ENCODE measurements at regions not wholly inside any gene's neighbourhood (a gene's known extent, or its start where the extent isn't known, plus 50 kb on each side); places are given as distances from the start of the nearest gene placed in this dataset.

- H3K4me1 Mint-ChIP-seq (ENCODE audit: low read depth, unreplicated experiment): no peaks in the 10 kb centered on the region
- no peak for DNase-seq
- H3K4me1 ChIP-seq: no peaks in the 10 kb centered on the region
- H3K27me3 Mint-ChIP-seq (ENCODE audit: insufficient read depth, unreplicated experiment): peaks cover 25% of the 10 kb centered on the region
- no peak overlapping the region for H3K4me3 Mint-ChIP-seq (ENCODE audit: unreplicated experiment)
- no peaks in the 10 kb centered on the region for H3K9me3 ChIP-seq
- BruUV-seq (replicated peaks): no TSS peak
- H3K9me3 Mint-ChIP-seq (ENCODE audit: unreplicated experiment): no peaks in the 10 kb centered on the region
- POLR2A ChIA-PET: no interaction called here
- no peak for TF ChIP-seq CTCF (IDR thresholded peaks at IDR 0.05; ENCODE audit: insufficient read depth in 1 of 2, low read depth in 1 of 2, low read length in 1 of 2, severe bottlenecking in 1 of 2, unreplicated experiment in 1 of 2)
- H3K27me3 ChIP-seq (replicated peaks; ENCODE audit: control insufficient read depth, insufficient read depth, low read length): no peaks in the 10 kb centered on the region
- no peak overlapping the region for H3K4me3 ChIP-seq (ENCODE audit: low read depth, low read length)
- no peaks in the 10 kb centered on the region for H3K36me3 ChIP-seq (ENCODE audit: control insufficient read depth, insufficient read depth, low read length)
- intact Hi-C loops (cut with micrococcal nuclease; ENCODE audit: unreplicated experiment): no loop called here
- H3K36me3 Mint-ChIP-seq (ENCODE audit: insufficient read depth, unreplicated experiment): no peaks in the 10 kb centered on the region
- no peak overlapping the region for H3K27ac Mint-ChIP-seq (ENCODE audit: unreplicated experiment)
- CTCF ChIA-PET: no interaction called here
Measured at GRCh38 chr15:31471731-31472430, 145.2 kb downstream of the KLF13 start.

GRCh38 chr15:31472636-31473384, 146.2 kb downstream of the KLF13 start:
- POLR2A ChIA-PET: no interaction called here
- no peaks in the 10 kb centered on the region for H3K36me3 Mint-ChIP-seq (ENCODE audit: insufficient read depth, unreplicated experiment)
- H3K27ac Mint-ChIP-seq (ENCODE audit: unreplicated experiment): no peak overlapping the region
- intact Hi-C loops (cut with micrococcal nuclease; ENCODE audit: unreplicated experiment): no loop called here
- no TSS peak for BruUV-seq (replicated peaks)
- H3K9me3 ChIP-seq: no peaks in the 10 kb centered on the region
- H3K4me3 Mint-ChIP-seq (ENCODE audit: unreplicated experiment): no peak overlapping the region
- no peaks in the 10 kb centered on the region for H3K9me3 Mint-ChIP-seq (ENCODE audit: unreplicated experiment)
- no peaks in the 10 kb centered on the region for H3K4me1 ChIP-seq
- CTCF ChIA-PET: no interaction called here
- H3K4me3 ChIP-seq (ENCODE audit: low read depth, low read length): no peak overlapping the region
- peaks cover 20% of the 10 kb centered on the region for H3K27me3 Mint-ChIP-seq (ENCODE audit: insufficient read depth, unreplicated experiment)
- no peak for DNase-seq
- H3K27me3 ChIP-seq (replicated peaks; ENCODE audit: control insufficient read depth, insufficient read depth, low read length): no peaks in the 10 kb centered on the region
- no peaks in the 10 kb centered on the region for H3K4me1 Mint-ChIP-seq (ENCODE audit: low read depth, unreplicated experiment)
- H3K36me3 ChIP-seq (ENCODE audit: control insufficient read depth, insufficient read depth, low read length): no peaks in the 10 kb centered on the region
- TF ChIP-seq CTCF (IDR thresholded peaks at IDR 0.05; ENCODE audit: insufficient read depth in 1 of 2, low read depth in 1 of 2, low read length in 1 of 2, severe bottlenecking in 1 of 2, unreplicated experiment in 1 of 2): no peak

- Mint-ChIP-seq H3K9me3 (ENCODE audit: unreplicated experiment) (no peaks in the 10 kb centered on the region), H3K4me3 (ENCODE audit: unreplicated experiment) (no peak overlapping the region), H3K27ac (ENCODE audit: unreplicated experiment) (no peak overlapping the region), H3K36me3 (ENCODE audit: insufficient read depth, unreplicated experiment) (no peaks in the 10 kb centered on the region), H3K27me3 (ENCODE audit: insufficient read depth, unreplicated experiment) (peaks cover 14% of the 10 kb centered on the region), H3K4me1 (ENCODE audit: low read depth, unreplicated experiment) (no peaks in the 10 kb centered on the region)
- ChIA-PET CTCF (no interaction called here), POLR2A (no interaction called here)
- DNase-seq: no peak
- intact Hi-C loops (cut with micrococcal nuclease; ENCODE audit: unreplicated experiment): no loop called here
- no peaks in the 10 kb centered on the region for H3K36me3 ChIP-seq (ENCODE audit: control insufficient read depth, insufficient read depth, low read length)
- H3K9me3 ChIP-seq: no peaks in the 10 kb centered on the region
- no TSS peak for BruUV-seq (replicated peaks)
- TF ChIP-seq CTCF (IDR thresholded peaks at IDR 0.05; ENCODE audit: insufficient read depth in 1 of 2, low read depth in 1 of 2, low read length in 1 of 2, severe bottlenecking in 1 of 2, unreplicated experiment in 1 of 2): no peak
- no peak overlapping the region for H3K4me3 ChIP-seq (ENCODE audit: low read depth, low read length)
- H3K4me1 ChIP-seq: no peaks in the 10 kb centered on the region
- no peaks in the 10 kb centered on the region for H3K27me3 ChIP-seq (replicated peaks; ENCODE audit: control insufficient read depth, insufficient read depth, low read length)
Measured at GRCh38 chr15:31473385-31474058, 146.9 kb downstream of the KLF13 start.
